ENCODE measurements at regions not wholly inside any gene's neighbourhood (a gene's known extent, or its start where the extent isn't known, plus 50 kb on each side); places are given as distances from the start of the nearest gene placed in this dataset.
"Not testable (repeated sequence)": the region's sequence is repeated elsewhere in the genome, so short reads cannot be mapped to it uniquely, and the experiment has no call there.

DNA sequence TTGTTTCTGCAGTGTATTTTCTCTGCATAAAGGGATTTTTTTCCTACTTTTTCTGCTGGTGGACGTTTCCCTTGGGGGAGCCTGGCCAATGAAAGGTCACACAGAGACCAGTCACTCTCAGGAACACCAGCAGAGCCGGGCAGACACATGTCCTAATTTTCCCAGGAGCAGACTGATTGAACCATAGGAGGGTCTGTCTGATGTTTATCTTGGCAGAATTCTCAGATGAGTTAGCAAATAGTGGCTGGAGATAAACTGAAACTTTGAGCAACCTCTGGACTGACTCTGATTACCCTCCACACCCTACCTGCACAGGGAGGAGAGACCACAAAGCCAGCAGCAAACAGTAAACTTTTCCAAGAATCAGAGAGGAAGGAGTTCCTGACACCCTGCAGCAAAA is 90.0 kb upstream of the PLGLB2 start:
- not testable (repeated sequence) for DNase-seq (ENCODE audit: low spot score)

GRCh38 chr2:87658357-87658756 is 89.5 kb upstream of the PLGLB2 start:
- in situ Hi-C loops (cut with MboI; ENCODE audit: low pct_unique_long_range_greater_than_20kb, low sequenced_read_pairs, unreplicated experiment); DNase-seq (ENCODE audit: low spot score): not testable (repeated sequence)

More for the DNA sequence above, 90.0 kb upstream of the PLGLB2 start:
- in situ Hi-C loops (cut with MboI; ENCODE audit: low pct_unique_long_range_greater_than_20kb, low sequenced_read_pairs, unreplicated experiment), result not testable (repeated sequence)

DNA sequence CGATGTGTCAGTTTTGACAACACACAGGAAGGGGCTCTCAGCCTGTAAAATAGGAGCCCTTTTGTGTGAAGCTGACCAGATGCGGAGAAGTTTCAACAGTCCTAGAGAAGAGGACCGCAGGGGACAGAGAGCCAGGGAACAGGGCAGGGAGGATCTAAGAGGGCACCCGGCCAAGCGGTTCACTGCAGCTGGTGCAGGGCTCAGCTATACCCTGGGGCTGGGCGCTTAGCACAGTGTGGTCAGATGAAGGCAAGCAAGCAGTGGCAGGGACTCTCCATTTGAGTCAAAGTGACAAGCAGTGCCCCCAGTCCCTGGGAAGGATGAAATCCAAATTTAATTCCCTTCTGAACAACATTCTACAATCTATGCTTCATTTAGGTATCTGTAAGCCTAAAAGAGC is 88.9 kb upstream of the PLGLB2 start:
- in situ Hi-C loops (cut with MboI; ENCODE audit: low pct_unique_long_range_greater_than_20kb, low sequenced_read_pairs, unreplicated experiment), result not testable (repeated sequence)

GRCh38 chr2:87660164-87660563 is 87.7 kb upstream of the PLGLB2 start:
- in situ Hi-C loops (cut with MboI; ENCODE audit: low pct_unique_long_range_greater_than_20kb, low sequenced_read_pairs, unreplicated experiment); DNase-seq (ENCODE audit: low spot score): not testable (repeated sequence)

More for the DNA sequence above, 88.9 kb upstream of the PLGLB2 start:
- not testable (repeated sequence) for DNase-seq (ENCODE audit: low spot score)

- in situ Hi-C loops (cut with MboI; ENCODE audit: low pct_unique_long_range_greater_than_20kb, low sequenced_read_pairs, unreplicated experiment), result not testable (repeated sequence)
Measured at GRCh38 chr2:87662316-87663290, 85.3 kb upstream of the PLGLB2 start.

DNA sequence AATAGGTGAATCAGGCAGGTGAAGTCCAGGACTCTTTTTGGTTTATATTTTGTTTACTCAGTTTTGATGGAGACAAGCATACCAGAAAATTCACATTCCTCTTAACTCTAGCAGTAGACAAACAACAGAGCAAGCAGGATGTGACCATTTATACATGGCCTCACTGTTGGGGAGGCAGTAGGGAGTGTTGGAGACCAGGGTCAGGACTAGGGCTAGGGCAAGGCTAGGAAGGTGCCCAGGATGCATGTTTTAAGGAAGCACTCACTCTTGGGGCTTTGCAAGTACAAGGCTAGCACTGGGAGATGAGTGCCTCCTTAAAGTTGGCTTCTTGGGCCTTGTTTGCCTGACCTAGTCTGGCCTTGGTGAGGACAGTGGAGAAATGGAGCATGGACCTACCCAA is 84.5 kb upstream of the PLGLB2 start:
- DNase-seq (ENCODE audit: low spot score); in situ Hi-C loops (cut with MboI; ENCODE audit: low pct_unique_long_range_greater_than_20kb, low sequenced_read_pairs, unreplicated experiment): not testable (repeated sequence)

More at GRCh38 chr2:87662316-87663290, 85.3 kb upstream of the PLGLB2 start:
- DNase-seq (ENCODE audit: low spot score), result not testable (repeated sequence)

GRCh38 chr2:87667027-87667426 is 80.9 kb upstream of the PLGLB2 start:
- DNase-seq (ENCODE audit: low spot score); in situ Hi-C loops (cut with MboI; ENCODE audit: low pct_unique_long_range_greater_than_20kb, low sequenced_read_pairs, unreplicated experiment): not testable (repeated sequence)

DNA sequence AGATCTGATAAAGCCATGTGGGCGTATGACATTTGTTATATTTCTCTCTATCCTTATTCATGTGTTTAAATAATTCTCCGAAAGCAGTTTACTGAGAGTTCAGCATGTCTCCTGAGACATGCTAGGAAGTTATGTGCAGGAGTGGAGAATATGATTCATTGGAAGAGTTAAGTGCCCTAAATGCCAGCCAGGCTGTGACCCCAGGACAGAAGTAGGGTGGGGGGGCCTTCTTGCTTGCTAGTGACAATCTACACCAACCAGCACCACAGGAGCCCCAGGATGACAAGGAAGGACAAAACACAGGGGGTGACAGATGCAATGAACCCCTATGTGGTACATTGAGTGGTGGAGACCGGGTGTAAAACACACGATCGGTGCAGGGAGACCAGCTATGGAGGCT is 79.5 kb upstream of the PLGLB2 start:
- in situ Hi-C loops (cut with MboI; ENCODE audit: low pct_unique_long_range_greater_than_20kb, low sequenced_read_pairs, unreplicated experiment); DNase-seq (ENCODE audit: low spot score): not testable (repeated sequence)

GRCh38 chr2:87669633-87670231 is 78.2 kb upstream of the PLGLB2 start:
- DNase-seq (ENCODE audit: low spot score); in situ Hi-C loops (cut with MboI; ENCODE audit: low pct_unique_long_range_greater_than_20kb, low sequenced_read_pairs, unreplicated experiment): not testable (repeated sequence)

- DNase-seq (ENCODE audit: low spot score); in situ Hi-C loops (cut with MboI; ENCODE audit: low pct_unique_long_range_greater_than_20kb, low sequenced_read_pairs, unreplicated experiment): not testable (repeated sequence)
Measured at GRCh38 chr2:87672404-87672803, 75.5 kb upstream of the PLGLB2 start.

GRCh38 chr2:87674729-87675128 is 73.2 kb upstream of the PLGLB2 start:
- in situ Hi-C loops (cut with MboI; ENCODE audit: low pct_unique_long_range_greater_than_20kb, low sequenced_read_pairs, unreplicated experiment); DNase-seq (ENCODE audit: low spot score): not testable (repeated sequence)

- in situ Hi-C loops (cut with MboI; ENCODE audit: low pct_unique_long_range_greater_than_20kb, low sequenced_read_pairs, unreplicated experiment), result not testable (repeated sequence)
Measured at GRCh38 chr2:87675487-87675886, 72.4 kb upstream of the PLGLB2 start.

GRCh38 chr2:87677421-87677923 is 70.4 kb upstream of the PLGLB2 start:
- in situ Hi-C loops (cut with MboI; ENCODE audit: low pct_unique_long_range_greater_than_20kb, low sequenced_read_pairs, unreplicated experiment); DNase-seq (ENCODE audit: low spot score): not testable (repeated sequence)

More at GRCh38 chr2:87675487-87675886, 72.4 kb upstream of the PLGLB2 start:
- not testable (repeated sequence) for DNase-seq (ENCODE audit: low spot score)

GRCh38 chr2:87678742-87679173 is 69.1 kb upstream of the PLGLB2 start:
- DNase-seq (ENCODE audit: low spot score); in situ Hi-C loops (cut with MboI; ENCODE audit: low pct_unique_long_range_greater_than_20kb, low sequenced_read_pairs, unreplicated experiment): not testable (repeated sequence)

DNA sequence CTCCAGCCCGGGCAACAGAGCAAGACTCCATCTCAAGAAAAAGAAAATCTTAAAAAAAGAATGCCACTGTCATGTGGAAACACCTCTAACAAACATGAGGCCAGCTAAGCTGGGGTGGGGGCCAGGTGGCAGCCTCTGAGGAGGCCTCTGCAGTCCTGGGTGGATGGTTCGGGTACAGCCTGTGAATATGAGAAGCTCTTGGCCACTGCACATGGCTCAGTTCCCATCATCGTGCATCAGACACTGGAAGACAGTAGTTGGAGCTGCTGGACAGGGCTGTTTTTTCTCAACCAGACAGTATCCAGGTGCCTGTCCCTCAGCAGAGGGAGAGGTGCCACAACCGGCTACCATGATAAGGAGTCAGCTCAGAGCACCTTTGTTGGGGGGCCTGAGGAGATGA is 67.9 kb upstream of the PLGLB2 start:
- DNase-seq (ENCODE audit: low spot score); in situ Hi-C loops (cut with MboI; ENCODE audit: low pct_unique_long_range_greater_than_20kb, low sequenced_read_pairs, unreplicated experiment): not testable (repeated sequence)

DNA sequence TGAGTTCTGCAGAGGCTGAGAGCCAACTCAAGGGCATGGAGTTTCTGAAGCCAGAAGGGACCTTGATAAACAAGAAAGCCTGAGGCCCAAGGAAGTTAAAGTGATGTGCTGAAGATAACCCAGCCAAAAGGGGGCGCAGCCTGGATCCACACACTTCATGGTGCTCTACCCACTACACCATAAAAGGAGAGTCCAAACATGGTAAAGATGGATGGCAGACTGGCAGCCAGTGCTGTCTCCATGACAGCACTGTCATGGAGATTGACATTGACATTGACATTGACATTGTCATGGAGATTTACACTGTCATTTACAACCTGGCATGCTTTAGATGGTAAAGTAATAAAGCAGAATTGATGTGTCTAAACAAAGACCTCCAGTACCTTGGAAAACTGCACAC is 67.2 kb upstream of the PLGLB2 start:
- in situ Hi-C loops (cut with MboI; ENCODE audit: low pct_unique_long_range_greater_than_20kb, low sequenced_read_pairs, unreplicated experiment); DNase-seq (ENCODE audit: low spot score): not testable (repeated sequence)

GRCh38 chr2:87683451-87683850 is 64.4 kb upstream of the PLGLB2 start:
- in situ Hi-C loops (cut with MboI; ENCODE audit: low pct_unique_long_range_greater_than_20kb, low sequenced_read_pairs, unreplicated experiment); DNase-seq (ENCODE audit: low spot score): not testable (repeated sequence)

GRCh38 chr2:87683961-87684360 is 63.9 kb upstream of the PLGLB2 start:
- DNase-seq (ENCODE audit: low spot score); in situ Hi-C loops (cut with MboI; ENCODE audit: low pct_unique_long_range_greater_than_20kb, low sequenced_read_pairs, unreplicated experiment): not testable (repeated sequence)

Measured in GM13977 (cell line).